ENCODE measurements at regions not wholly inside any gene's neighbourhood (a gene's known extent, or its start where the extent isn't known, plus 50 kb on each side); places are given as distances from the start of the nearest gene placed in this dataset.

DNA sequence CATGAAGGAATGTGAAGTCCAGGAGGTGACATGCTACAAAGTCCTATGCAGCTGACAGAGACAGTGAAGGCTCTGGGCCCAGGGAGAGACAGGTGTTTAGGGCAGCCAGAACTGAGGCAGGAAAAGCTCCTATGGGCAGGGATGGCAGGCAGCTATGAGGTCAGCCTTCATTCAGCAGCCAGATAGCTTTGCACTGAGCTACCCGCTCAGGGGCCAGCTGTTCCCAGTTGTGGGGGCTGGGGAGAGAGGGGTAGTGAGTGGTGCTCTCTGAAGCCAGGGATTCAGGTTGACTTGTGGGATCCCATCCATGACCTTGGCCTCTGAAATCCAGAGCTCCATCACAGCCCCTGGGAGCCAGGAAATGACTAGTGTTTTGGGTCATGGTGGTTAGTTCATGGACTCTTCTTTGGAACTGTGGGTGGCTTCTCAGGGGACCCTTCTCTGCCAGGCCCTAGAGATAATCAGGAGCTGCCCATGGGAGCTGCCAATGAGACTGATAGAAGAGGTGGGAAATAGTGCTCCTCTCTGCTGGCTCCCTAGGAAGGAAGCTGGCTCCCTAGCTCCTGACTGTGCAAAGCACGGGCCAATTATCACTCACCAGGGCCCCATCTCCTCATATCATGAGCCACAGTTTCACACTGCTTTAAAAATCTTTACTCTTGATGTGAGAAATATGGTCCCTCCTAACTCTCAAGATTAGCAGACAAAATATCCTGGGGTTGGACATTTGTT is 127.7 kb downstream of the VEGFA start:
- TF ChIP-seq CTCF (IDR thresholded peaks at IDR 0.05) (no peak), EZH2 (IDR thresholded peaks at IDR 0.05; ENCODE audit: borderline replicate concordance, insufficient read depth, low read depth, low read length, poor library complexity, severe bottlenecking) (no peak)

Measured in B cell (primary cell).